ENCODE measurements at regions not wholly inside any gene's neighbourhood (a gene's known extent, or its start where the extent isn't known, plus 50 kb on each side); places are given as distances from the start of the nearest gene placed in this dataset.
"Not testable (repeated sequence)": the region's sequence is repeated elsewhere in the genome, so short reads cannot be mapped to it uniquely, and the experiment has no call there.

DNA sequence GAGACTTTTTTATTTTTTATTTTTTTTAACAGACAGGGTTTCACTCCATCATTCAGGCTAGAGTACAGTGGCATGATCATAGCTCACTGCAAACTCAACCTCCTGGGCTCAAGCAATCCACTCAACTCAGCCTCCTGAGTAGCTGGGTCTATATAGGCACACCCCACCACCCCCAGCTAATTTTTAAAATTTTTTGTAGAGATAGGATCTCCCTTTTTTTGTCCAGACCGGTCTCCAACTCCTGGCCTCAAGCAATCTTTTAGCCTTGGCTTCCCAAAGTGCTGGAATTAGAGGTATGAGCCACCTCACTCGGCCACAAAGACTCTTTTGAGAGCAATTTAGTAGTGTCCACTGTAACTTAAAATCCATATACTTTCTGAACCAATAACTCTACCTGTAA is 103.3 kb upstream of the DST start:
- DNase-seq (ENCODE audit: low read depth in 2 of 2): no peak

DNA sequence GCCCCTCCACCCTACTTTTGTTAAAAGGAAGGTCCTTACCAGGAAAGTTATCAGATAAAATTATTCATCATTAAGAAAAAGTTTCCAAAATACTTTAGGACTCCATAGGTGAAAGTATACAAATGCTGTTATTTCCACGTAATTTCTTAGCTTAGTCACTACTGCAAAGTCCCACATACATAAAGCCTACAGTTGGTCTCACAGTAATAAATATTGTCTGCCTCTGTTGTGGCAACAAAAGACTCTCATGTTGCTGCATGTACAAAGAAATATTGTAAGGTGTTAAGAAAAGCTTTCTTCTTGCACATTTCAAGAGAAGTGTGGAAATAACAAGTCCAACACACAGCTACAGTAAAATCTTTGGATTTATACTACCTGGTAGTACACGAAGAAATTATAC is 102.4 kb upstream of the DST start:
- DNase-seq (ENCODE audit: low read depth in 2 of 2): no peak

DNA sequence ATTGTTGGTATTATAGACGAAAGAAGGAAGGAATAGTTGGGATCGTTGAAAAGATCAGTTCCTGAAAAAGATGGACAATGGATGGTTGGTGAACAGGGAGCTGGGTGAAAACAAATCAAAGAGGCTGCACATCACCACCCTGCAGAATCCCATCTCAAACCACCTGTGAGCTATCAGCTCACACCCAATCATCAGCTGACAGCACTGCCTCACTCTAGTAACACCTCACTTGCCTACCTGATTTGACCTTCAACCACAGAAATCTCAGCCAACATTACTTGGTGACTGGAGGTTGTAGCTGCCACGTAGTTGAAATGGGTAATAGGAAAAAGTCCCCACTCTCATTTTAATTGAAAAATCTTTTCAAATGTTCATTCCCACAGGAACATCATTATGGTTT is 101.8 kb upstream of the DST start:
- DNase-seq (ENCODE audit: low read depth in 2 of 2): no peak

DNA sequence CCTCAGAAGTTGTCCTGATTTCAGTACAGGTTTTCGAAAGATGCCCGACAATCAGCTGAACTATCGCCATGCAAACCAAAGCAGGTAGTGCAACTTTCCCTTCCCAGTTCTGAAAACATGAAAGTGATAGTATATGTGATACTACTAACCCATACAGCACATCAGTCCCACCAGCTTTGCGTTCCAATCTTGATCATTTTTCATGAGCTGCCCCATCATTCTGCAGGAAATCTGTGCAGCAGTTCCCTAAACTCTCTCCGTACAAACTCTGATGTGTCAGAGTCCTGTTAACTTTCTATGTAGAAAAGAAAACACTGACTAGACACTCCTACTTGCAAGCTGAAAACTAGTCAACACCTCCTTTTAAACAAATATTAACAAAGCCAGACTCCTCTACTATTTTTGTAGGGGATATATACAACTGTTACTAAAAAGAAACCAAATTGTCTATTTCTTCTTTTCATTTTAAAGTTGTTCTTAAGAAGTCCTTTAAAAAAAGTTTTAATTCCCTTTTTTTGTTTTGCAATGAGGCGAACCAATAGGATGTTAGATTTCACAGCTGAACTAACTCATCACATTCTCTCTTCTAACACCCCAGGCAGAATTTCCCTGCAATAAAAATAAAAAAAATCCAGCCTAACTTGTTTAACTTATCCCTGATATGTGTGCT is 99.6 kb upstream of the DST start:
- no peak for DNase-seq (ENCODE audit: low read depth in 2 of 2)

DNA sequence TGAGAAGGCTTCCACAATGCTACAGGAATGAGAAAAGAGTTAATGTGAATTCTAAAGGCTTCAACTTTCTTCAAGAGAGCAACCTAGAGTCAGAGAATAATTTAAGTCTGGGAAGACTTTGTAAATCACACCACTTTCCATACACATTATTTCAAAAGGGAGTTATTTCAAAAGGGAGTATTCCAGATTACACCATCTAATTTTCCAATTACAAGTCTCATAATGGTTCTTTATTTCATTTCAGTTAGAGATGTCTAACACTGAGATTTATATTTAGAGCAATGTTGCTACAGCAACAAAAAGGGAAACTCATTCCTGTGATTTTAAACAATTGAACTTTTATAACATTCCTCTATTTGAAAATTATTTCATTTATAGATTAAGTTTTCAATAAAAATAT is 98.8 kb upstream of the DST start:
- DNase-seq (ENCODE audit: low read depth in 2 of 2): no peak

DNA sequence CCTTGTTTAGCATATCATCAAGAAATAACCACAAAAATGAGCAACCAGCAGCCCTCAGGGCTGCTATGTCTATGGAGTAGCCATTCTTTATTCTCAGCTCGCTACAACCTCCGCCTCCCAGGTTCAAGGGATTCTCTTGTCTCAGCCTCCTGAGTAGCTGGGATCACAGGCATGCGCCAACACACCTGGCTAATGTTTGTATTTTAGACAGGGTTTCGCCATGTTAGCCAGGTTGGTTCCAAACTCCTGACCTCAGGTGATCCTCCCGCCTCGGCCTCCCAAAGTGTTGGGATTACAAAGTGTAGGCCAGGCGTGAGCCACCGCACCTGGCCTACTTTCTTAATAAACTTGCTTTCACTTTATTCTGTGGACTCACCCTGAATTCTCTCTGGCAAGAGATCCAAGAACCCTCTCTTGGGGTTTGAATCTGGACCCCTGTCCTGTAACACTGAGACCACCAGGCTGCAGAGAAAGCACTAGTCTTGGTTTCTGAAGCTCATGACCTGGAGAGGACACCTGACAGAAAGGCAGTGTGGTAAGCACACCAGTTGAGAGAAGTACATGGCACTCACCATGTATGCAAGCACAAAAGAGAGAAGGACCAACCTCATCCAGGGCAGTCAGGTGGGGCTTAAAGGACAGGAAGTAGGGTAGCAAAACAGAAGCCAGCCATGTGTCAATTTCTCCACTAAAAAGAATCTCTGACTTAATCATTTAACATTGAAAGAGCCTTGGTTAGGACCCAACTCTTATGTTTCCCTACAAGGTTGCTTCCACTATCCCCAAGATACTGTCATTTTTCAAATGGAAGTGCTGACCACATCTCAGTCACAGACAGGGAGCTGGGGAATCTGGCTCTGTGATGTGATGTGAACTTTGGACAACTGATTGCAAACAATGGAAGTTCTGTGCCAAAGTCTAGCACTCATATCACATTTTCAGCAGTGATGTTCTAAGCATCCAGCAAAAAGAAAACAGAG is 97.4 kb upstream of the DST start:
- no peak for DNase-seq (ENCODE audit: low read depth in 2 of 2)

DNA sequence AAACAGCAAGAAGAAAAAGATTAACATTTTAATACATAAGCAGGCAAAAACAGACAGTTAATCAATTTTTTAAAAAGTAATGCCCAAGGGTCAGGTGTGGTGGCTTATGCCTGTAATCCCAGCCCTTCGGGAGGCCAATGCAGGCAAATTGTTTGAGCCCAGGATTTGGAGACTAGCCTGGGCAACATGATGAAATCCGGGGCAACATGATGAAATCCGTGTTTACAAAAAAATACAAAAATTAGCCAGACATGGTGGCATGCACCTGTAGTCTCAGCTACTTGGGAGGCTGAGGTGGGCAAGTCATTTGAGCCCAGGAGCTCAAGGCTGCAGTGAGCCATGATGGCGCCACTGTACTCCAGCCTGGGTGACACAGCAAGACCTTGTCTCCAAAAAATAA is 94.1 kb upstream of the DST start:
- DNase-seq (ENCODE audit: low read depth in 2 of 2): no peak

DNA sequence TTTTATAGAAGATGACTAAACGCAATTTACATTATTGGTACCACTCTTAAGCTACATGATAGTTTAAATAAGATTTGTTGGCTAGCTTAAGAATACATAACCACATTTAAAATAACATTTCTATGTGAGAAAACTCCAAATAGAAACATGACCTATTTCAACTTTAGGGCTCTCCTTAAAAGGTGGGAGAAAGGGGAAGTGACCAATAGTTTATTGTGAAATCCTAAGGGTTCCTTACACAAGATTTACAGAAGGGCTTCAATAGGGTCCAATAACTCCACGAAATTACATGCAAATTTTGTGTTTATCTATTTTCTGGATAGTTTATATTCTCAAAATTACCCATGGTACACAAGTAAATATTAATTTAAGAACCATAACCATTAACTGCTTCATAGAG is 91.6 kb upstream of the DST start:
- no peak for DNase-seq (ENCODE audit: low read depth in 2 of 2)

DNA sequence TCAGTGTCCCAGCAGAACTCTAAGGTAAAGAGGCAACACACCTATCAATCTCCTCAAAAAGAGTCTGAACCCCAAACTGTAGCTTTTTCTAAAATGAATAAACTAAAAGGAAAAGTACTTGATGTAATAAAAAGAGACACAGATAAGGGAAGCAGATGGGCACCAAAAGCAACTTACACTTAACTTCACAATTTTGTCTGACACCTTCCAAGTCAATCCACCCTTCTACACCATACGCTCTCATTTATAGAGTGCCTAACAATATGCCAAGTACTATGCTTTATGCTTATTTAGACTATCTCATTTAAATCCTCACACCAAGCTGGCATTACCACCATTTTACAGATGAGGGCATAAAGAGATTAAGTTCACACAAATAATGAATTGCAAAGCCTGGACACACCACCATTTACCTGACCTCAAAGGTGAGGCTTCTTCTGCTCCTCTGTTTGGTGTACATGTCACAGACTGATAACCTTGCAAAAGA is 90.6 kb upstream of the DST start:
- DNase-seq (ENCODE audit: low read depth in 2 of 2): no peak

DNA sequence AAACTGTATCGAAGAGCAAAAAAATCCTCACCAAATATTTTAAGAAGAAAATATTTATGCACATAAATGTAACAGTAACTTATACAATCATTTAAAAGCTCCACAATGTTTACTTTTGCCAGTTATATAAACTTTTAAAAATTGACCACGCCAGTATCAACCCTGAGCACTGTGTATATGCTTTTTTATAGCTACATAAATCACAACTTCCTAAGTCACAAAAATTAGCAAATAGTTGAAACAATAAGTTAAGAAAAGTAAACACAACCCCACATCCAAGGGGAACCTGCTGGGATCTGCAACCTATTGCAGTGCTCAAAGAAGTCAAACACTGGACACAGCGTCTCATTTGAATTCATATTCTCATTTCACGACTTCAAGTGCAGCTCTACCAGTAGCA is 89.8 kb upstream of the DST start:
- no peak for DNase-seq (ENCODE audit: low read depth in 2 of 2)

DNA sequence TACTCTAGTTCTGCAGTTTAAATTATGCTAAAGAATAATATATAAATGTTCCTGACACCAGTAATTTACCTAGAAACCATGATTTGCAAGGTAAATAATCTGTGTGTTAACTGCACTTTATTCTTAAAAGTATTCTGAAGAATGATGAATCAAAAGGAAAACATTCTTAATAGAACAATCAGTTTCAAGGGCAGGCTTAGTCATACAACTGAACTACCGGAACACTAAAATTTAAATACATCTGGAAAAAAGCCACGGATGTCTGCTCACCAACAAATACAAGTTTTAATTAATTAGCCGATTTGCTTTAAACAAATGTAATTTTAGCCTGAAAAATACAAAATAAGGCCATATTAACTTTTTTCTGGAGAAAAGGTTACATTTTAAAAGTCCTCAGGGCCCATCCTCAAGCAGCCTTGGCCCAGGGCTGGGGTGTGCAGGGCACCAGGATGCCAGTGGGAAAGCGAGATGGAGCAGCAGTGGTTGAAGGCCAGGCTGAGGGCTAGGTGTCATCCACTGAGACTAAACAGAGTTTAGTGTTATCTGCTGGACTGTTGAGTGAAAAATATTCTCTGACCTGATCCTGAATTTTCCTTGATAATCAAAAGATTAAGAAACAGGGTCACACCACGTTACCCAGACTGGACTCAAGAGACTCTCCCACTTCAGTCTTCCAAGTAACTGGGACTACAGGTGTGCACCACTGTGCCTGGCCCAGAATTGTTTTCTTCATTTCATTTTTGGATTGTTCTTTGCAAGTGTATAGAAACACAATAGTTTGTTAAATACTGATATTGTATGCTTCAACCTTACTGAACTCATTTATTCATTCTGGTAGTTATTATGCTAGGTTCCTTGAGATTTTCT is 88.2 kb upstream of the DST start:
- no peak for DNase-seq (ENCODE audit: low read depth in 2 of 2)

DNA sequence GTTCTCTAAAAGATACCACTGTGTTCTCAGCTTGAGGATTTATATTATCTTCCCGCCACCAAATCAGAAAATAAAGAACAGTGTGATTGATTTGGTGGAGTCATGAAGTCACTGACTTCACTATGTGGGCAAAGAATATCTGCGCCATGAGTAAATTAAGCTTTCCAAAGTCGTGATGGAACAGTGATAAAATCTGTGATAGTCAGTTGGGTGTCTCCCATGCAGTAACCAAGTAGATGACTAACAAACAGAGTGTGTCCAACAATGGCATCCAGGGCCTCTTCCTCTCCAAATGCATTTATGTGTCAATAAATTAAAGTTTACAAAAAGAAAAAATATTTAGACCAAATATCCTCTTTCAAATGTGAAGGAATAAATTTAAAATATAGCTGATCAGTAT is 87.0 kb upstream of the DST start:
- DNase-seq (ENCODE audit: low read depth in 2 of 2): no peak

DNA sequence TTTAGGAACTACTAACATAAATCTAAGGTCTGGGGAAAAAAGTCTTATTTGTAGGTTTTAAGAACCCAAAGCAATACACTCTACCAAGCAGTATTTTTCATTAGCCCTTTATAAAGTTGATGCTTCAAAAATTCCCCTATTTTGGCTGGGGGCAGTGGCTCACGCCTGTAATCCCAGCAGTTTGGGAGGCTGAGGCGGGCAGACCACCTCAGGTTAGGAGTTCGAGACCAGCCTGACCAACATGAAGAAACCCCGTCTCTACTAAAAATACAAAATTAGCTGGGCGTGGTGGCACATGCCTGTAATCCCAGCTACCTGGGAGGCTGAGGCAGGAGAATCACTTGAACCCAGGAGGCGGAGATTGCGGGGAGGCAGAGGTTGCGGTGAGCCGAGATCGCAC is 86.5 kb upstream of the DST start:
- DNase-seq (ENCODE audit: low read depth in 2 of 2): not testable (repeated sequence)

DNA sequence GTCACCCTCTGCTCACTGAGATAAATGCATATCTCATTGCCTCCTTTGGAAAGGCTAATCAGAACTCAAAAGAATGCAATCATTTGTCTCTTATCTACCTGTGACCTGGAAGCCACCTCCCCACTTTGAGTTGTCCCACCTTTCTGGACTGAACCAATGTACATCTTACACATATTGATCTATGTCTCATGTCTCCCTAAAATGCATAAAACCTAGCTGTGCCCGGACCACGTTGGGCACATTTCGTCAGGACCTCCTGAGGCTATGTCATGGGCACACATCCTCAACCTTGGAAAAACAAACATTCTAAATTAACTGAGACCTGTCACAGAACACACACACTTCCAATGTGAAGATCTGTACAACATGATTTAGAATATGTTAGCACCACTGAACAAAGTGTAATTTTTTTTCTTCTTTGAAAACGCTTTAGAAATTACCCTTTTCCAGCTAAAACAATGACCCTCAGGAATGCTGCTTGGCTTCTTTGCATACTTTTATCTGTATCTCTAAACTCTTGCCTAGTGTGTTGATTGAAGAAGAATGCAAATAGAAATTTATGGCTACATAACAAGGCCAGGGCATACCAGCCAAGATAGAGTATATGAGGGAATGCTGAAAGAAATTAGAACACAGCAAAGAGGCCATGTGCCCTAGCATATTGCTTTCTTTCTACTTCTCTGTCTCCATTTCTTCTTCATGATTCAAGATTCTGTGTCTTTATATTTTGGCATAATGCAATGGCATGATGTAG is 84.6 kb upstream of the DST start:
- no peak for DNase-seq (ENCODE audit: low read depth in 2 of 2)

DNA sequence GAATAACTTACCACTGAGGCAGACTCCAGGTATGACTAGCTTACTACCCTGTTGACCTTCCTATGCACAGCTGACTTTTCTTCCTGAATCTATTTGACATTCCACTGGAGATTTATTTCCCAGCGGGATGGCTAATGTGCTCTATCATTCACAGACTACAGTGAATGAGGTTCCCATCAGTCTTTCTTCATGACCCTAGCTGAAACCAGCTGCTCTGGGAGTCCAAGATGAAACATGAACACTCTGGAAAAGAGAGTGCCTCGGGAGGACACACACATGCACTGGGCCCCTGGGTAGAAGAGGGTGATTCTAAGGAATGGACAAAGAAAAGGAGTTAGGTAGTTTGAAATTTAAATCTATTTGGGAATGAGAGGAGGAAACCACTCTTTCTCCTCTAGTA is 82.6 kb upstream of the DST start:
- DNase-seq (ENCODE audit: low read depth in 2 of 2): no peak

DNA sequence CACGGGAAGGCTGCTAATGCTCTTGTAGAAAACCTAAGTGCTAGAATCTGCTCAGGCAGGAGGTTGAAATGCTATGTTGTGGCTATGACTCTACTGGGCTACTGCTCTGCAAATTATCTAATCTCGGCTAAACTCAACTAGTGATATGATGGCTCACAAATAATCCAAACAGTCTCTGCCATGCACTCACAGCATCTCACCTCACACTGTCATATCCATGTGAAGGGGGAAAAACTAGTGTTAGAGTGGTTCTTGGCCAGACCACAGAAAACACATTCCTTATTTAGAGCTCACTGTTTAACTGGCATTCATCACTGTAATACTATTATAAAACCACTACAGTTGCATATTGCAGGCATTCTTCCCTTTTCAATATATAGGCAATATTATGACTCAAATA is 81.8 kb upstream of the DST start:
- DNase-seq (ENCODE audit: low read depth in 2 of 2): no peak

DNA sequence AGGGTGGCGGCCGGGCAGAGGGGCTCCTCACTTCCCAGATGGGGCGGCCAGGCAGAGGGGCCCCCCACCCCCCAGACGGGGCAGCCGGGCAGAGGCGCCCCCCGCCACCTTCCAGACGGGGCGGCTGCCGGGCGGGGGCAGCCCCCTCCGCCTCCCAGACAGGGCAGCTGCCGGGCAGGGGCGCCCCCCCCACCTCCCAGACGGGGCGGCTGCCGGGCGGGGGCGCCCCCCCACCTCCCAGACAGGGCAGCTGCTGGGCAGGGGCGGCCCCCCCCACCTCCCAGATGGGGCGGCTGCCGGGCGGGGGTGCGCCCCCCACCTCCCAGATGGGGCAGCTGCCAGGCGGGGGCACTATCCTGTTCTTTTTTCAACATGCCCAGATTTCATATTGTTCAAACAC is 78.2 kb upstream of the DST start:
- DNase-seq (ENCODE audit: low read depth in 2 of 2): no peak

DNA sequence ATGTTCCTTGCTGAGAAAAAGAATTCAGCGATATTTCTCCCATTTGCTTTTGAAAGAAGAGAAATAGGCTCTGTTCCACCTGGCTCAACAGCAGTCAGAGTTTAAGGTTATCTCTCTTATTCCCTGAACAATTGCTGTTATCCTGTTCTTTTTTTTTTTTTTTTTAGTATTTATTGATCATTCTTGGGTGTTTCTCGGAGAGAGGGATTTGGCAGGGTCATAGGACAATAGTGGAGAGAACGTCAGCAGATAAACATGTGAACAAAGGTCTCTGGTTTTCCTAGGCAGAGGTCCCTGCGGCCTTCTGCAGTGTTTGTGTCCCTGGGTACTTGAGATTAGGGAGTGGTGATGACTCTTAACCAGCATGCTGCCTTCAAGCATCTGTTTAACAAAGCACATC is 77.5 kb upstream of the DST start:
- not testable (repeated sequence) for DNase-seq (ENCODE audit: low read depth in 2 of 2)

DNA sequence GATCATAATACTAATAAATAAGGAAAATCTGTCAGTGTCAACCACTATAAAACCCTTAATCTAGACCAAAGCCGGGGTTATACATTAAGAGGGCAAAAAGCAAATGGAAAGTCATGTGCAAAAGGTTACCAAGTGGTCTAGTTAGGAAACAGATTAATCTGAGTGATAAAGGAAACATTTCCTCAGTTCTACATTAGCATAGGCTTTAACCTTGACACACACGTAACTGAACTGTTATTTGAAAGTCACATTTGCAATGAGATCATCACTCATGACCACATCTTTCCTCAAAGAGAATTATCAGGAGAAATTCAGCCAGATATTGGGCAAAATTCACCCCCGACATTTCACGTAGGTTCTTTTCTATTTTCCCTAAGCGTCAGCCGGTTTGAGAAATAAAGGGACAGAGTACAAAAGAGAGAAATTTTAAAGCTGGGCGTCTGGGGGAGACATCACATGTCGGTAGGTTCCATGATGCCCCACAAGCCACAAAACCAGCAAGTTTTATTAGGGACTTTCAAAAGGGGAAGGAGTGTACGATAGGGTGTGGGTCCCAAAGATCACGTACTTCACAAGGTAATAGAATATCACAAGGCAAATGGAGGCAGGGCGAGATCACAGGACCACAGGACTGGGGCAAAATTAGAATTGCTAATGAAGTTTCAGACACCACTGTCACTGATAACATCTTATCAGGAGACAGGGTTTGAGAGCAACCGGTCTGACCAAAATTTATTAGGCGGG is 76.8 kb upstream of the DST start:
- not testable (repeated sequence) for DNase-seq (ENCODE audit: low read depth in 2 of 2)

DNA sequence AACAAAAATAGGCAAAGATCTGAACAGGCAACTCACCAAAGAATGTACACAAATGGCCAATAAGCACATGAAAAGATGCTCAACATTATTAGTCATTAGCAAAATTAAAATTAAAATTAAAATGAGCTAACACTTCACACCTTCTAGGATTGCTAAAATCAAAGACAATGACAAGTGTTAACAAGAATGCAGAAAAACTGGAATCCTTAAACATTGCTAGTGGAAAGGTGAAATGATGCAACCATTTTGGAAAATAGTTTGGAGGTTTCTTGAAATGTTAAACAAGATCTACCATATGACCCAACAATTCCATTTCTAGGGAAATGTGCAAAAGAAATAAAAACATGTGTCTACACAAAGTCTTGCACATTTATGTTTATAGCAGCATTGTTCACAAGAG is 75.5 kb upstream of the DST start:
- no peak for DNase-seq (ENCODE audit: low read depth in 2 of 2)

DNA sequence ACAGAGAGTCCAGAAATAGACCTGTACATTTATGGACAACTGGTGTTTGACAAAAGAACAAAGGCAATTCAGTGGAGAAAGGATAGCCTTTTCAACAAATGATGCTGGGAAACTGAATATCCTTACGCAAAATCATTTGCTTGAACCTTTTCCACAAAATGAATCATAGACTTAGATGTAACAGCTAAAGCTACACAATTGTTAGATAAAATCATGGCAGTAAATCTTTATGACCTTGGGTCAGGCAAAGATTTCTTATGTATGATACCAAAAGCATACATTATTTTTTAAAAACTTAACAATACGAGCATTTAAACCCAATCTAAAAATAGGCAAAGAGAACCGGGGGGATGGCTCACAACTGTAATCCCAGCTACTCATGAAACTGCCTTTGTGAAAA is 73.5 kb upstream of the DST start:
- no peak for DNase-seq (ENCODE audit: low read depth in 2 of 2)

Measured in stimulated activated CD4-positive, alpha-beta T cell treated with anti-CD3 and anti-CD28 coated beads, Interleukin-15, amount 100 ng/mL, for 48 hours (primary cell).